ENCODE measurements at regions not wholly inside any gene's neighbourhood (a gene's known extent, or its start where the extent isn't known, plus 50 kb on each side); places are given as distances from the start of the nearest gene placed in this dataset.
A peak's percentile ranks its signal among the peaks of the same experiment; 100 is the strongest.
"Not testable (repeated sequence)": the region's sequence is repeated elsewhere in the genome, so short reads cannot be mapped to it uniquely, and the experiment has no call there.

GRCh38 chr5:156221816-156222215, 105.1 kb upstream of the SGCD start:
- Histone ChIP-seq H3K36me3 (ENCODE audit: control insufficient read depth, insufficient read depth, low read length) (no peaks in the 10 kb centered on the region), H3K4me3 (replicated peaks; ENCODE audit: low read depth, low read length) (no peak overlapping the region), H3K27me3 (replicated peaks; ENCODE audit: control insufficient read depth, insufficient read depth, low read length) (no peaks in the 10 kb centered on the region)
- TF ChIP-seq CTCF (IDR thresholded peaks at IDR 0.05; ENCODE audit: insufficient read depth, low read length, poor library complexity, severe bottlenecking), result no peak
- DNase-seq (ENCODE audit: extremely low read depth, insufficient read length), result no peak

- Histone ChIP-seq H3K36me3 (ENCODE audit: control insufficient read depth, insufficient read depth, low read length) (no peaks in the 10 kb centered on the region), H3K27me3 (replicated peaks; ENCODE audit: control insufficient read depth, insufficient read depth, low read length) (no peaks in the 10 kb centered on the region), H3K4me3 (replicated peaks; ENCODE audit: low read depth, low read length) (no peak overlapping the region)
- TF ChIP-seq CTCF (IDR thresholded peaks at IDR 0.05; ENCODE audit: insufficient read depth, low read length, poor library complexity, severe bottlenecking), result no peak
- no peak for DNase-seq (ENCODE audit: extremely low read depth, insufficient read length)
These were observed 103.4 kb upstream of the SGCD start for GRCh38 chr5:156223547-156223946.

GRCh38 chr5:156226485-156226884, 100.5 kb upstream of the SGCD start:
- not testable (repeated sequence) for H3K4me3 ChIP-seq (replicated peaks; ENCODE audit: low read depth, low read length); H3K27me3 ChIP-seq (replicated peaks; ENCODE audit: control insufficient read depth, insufficient read depth, low read length); DNase-seq (ENCODE audit: extremely low read depth, insufficient read length); H3K36me3 ChIP-seq (ENCODE audit: control insufficient read depth, insufficient read depth, low read length)

GRCh38 chr5:156230887-156231286, 96.1 kb upstream of the SGCD start:
- Histone ChIP-seq H3K4me3 (replicated peaks; ENCODE audit: low read depth, low read length) (no peak overlapping the region), H3K27me3 (replicated peaks; ENCODE audit: control insufficient read depth, insufficient read depth, low read length) (no peaks in the 10 kb centered on the region), H3K36me3 (ENCODE audit: control insufficient read depth, insufficient read depth, low read length) (no peaks in the 10 kb centered on the region)
- DNase-seq (ENCODE audit: extremely low read depth, insufficient read length), result no peak
- no peak for TF ChIP-seq CTCF (IDR thresholded peaks at IDR 0.05; ENCODE audit: insufficient read depth, low read length, poor library complexity, severe bottlenecking)

- no peaks in the 10 kb centered on the region for H3K36me3 ChIP-seq (ENCODE audit: control insufficient read depth, insufficient read depth, low read length)
- no peak for DNase-seq (ENCODE audit: extremely low read depth, insufficient read length)
- no peaks in the 10 kb centered on the region for H3K27me3 ChIP-seq (replicated peaks; ENCODE audit: control insufficient read depth, insufficient read depth, low read length)
- no peak overlapping the region for H3K4me3 ChIP-seq (replicated peaks; ENCODE audit: low read depth, low read length)
- TF ChIP-seq CTCF (IDR thresholded peaks at IDR 0.05; ENCODE audit: insufficient read depth, low read length, poor library complexity, severe bottlenecking), result no peak
These were observed 94.6 kb upstream of the SGCD start for GRCh38 chr5:156232251-156232869.

- Histone ChIP-seq H3K4me3 (replicated peaks; ENCODE audit: low read depth, low read length) (no peak overlapping the region), H3K27me3 (replicated peaks; ENCODE audit: control insufficient read depth, insufficient read depth, low read length) (no peaks in the 10 kb centered on the region), H3K36me3 (ENCODE audit: control insufficient read depth, insufficient read depth, low read length) (no peaks in the 10 kb centered on the region)
- no peak for TF ChIP-seq CTCF (IDR thresholded peaks at IDR 0.05; ENCODE audit: insufficient read depth, low read length, poor library complexity, severe bottlenecking)
- DNase-seq (ENCODE audit: extremely low read depth, insufficient read length), result peak; percentile 12
These were observed 89.6 kb upstream of the SGCD start for GRCh38 chr5:156237361-156237760.

Measured in GM06990 (cell line).